GM21381 (cell line): ENCODE measurements at regions not wholly inside any gene's neighbourhood (a gene's known extent, or its start where the extent isn't known, plus 50 kb on each side); places are given as distances from the start of the nearest gene placed in this dataset.

Source experiments
- ATAC-seq: cut with Tn5 transposase; IDR thresholded peaks from one replicate; pipeline ENCODE4 v1.9.1; 2021; ENCODE audit warnings: mild to moderate bottlenecking, moderate library complexity; ENCODE audit not compliant: unreplicated experiment

DNA sequence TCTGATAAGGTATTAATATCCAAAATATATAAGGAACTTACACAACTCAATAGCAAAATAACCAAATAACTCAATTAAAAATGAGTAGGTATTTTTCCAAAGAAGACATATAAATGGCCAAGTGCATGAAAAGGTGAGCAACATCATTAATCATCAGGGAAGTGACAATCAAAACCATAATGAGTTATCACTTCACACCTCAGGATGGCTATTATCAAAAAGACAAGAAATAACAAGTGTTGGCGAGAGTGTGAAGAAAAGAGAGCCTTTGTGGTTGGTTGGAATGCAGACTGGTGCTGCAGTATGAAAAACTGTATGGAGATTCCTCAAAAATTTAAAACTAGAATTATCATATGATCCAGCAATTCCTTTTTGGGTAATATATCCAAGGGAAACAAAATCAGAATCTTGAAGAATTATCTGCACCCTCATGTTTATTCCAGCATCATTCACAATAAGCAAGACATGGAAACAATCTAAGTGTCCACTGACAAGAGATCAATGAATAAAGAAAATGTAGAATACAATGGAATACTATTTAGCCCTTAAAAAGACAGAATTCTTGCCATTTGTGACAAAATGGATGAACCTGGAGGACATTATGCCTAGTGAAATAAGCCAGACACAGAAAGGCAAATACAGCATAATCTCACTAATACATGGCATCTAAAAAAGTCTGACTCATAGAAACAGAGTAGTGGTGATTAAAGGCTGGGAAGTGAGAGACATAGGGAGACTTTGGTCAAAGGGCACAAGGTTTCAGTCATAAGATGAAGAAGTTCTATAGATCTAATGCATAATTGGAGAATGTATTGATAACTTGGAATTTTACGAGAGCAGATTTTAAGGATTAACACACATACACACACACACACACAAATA lies 175.6 kb downstream of the FOXA2 start:
- ATAC-seq = no peak

DNA sequence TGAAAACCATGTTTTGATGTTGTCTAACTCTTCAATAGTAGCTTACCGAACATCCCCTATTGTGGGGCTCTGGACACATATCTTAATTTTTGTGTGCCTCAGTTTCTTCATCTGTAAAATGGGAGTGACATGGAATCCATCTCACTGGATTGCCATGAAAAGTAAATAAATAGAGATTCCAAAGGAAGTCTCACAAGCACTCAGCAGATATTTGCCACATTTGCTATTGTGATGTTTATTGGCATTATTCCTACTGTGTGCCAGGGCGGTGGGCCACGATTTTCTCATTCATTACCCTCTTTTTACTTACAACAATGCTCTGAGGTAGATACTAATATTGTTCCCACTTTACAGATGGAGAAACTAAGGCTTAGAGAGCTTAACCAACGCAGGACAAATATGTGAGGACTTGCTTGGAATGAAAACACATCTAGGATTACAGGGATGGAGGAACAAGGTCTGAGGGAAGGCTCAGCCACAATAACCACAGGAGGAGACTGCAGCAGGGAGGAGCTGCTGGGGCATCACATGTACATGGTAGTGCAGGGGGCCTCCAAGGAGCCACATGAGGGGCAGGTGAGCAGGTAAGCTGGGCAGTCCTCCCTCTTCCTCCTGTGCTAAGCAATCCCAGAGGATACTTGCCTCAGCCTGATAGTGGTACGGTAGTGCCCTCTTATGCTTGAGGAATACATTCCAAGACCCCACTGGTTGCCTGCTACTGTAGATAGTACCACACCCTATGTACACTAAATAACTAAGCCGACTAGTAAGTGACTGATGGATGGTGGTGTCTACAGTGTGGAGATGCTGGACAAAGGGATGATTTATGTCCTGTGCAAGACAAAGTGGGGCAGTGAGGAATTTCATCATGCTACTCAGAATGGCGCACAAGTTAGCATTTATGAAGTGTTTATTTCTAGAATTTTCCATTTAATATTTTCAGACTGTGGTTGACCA lies 176.9 kb downstream of the FOXA2 start:
- ATAC-seq = no peak

DNA sequence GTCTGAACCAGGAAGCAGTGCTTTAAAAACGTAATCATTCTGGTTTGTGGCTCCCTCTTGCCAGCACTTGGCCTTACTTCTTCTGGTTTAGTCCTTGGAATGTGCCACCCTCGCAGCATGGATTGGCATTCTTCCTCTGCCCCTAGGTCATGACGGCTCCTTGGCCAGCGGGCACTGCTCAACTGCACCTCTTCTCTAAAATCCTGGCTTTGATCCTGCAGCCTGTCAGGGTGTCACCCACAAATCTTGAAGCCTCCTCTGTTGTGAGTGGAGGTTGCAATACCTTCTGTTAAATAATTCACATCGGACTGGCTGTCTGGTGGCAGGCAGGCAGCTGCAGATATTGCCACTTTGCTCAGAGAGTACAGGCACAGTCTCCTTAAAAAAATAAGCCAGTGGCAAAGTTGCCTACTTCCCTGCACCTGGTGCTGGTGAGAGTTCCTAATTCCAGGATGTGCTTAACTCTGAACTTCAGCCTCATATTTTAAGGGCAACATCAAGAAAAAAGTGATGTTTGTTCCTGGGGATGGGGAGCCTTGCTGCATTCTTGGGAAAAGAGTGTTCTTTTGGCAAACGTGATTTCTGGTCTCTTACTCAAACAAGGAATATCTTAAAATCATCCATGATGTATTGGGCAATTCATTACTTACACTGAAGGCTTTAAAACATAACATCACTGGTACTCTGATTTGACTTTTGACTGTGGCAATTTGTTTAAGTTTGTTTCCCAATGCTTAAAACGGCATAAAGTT lies 179.8 kb downstream of the FOXA2 start:
- ATAC-seq = no peak

DNA sequence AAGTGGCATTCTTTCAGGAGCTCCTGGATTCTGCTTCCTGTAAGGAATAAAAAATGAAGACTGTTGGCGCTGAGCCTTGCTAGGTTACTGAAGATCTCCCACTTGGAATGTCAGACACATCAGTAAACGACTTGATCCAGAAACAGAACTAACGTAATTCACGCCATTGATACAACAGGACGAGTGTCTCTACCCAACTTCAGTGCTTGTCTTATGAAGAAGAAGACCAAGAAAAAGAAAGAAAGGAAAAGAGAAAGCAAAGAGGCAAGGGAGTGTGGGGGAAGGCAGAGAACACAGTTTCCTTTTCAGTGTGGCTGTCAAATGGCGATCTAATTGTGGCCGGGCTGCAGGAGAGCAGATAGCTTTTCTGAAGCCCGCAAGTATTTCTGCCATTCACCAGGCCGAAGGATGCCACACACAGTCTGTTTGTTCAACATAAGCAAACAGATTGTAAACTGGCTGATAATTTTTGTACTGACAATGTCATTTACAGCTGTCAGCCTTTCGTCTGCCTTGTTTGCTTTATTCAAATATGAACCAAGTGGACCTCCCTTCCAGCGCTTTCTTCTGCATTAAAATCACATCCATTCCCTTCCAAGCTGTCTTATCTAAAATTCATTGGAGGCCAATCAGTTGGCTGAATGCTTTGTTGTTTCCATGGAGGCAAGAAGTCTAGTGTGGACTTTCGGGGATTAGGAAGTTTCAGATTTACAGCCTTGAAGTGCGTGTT lies 180.6 kb downstream of the FOXA2 start:
- no peak for ATAC-seq

DNA sequence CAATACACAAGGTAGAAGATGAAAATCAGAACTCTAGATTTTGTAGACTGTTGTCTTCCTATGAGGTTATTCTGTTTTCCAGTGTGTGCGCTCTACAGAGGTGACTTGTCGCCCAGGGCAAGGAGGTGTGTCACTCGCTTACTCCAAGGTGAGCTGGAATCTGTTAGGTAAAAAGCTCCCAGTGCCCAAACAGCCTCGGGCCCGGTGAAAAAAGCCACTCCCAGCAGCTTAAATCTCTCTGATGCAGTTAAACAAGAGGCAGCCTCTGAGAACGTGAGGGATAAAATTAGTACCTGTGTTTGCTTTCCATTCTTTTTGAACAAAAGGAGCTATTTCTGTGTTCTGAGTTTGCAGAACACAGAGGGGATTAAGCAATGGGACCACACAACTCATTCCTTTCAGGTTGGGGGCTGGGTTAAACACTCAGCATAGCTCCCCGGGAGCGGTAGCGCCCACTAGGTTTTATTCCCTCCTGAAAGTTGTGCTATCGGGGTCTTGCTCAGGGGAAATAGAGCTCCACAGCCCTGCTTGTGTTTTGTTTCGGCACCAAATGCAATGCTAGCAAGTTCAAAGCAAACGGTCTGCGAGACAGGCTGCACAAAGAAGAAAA lies 181.2 kb downstream of the FOXA2 start:
- ATAC-seq = no peak

DNA sequence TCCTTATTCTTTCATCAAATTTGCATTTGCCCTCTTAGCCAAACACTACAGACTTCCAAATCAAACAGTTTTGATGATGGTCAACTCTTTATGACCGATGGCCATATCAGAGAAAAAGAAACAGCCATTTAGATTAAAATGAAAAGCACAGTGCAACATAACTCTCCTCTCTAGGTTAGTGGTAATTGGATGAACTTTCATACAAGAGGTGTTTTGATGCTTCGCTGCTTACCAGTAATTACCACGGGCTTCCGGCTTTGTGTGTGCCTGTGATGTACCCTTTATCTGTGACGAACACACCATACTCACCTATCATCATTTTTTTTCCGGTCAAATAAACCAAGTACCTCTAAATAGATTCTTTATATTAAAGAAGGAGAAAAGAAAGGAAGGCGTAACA lies 181.8 kb downstream of the FOXA2 start:
- ATAC-seq = no peak

DNA sequence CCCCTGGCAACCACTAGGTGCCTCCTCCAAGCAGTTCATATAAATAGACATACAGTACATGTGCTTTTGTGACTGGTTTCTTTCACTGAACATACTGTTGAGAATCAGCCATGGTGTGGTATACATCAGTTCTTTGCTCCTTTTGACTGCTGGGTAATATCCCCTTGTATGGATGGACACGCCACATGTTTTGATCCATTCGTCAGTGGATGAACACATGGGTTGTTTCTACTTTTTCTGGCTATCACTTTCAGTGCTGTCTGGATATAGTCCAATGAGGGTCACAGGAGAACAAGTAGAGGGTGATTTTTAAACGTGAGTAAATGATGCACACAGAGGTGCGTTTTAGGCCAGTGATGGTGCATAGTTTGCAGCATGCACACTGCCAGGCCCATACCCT lies 183.9 kb downstream of the FOXA2 start:
- no peak for ATAC-seq

DNA sequence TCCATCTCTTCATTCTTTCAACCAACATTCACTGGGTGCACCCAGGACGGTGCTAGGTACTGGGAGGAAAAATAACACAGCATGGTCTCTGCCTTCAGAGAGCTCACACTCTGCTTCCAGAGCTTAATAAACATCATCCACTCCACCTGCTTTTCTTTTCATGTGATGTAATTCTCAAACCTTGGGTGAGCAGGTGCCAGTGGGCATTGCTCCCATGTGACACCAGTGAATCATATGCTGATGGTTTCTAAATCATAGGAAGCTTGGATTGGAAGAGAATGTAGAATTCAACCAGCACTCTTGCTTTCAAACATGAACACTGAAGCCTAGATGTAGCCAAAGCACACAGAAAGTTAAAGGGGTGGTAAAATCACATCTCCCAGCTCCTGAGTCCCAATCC lies 189.8 kb downstream of the FOXA2 start:
- no peak for ATAC-seq

DNA sequence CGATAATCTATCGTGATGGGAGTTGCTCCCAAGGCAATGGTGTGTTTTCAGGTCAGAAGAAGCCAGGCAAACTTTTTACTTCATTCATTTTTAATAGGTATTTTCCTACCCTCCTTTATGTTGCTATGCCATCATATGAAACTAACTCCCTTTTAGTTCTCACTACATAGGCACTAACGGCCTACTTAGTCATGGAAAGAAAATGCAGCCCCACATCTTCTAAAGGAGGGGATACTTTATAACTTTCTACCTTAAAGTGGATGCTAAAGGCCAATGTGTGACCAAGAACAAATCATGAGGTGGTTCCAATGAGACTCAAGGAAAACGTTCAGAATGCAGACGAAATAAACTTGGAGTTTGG lies 193.8 kb downstream of the FOXA2 start:
- ATAC-seq = no peak

DNA sequence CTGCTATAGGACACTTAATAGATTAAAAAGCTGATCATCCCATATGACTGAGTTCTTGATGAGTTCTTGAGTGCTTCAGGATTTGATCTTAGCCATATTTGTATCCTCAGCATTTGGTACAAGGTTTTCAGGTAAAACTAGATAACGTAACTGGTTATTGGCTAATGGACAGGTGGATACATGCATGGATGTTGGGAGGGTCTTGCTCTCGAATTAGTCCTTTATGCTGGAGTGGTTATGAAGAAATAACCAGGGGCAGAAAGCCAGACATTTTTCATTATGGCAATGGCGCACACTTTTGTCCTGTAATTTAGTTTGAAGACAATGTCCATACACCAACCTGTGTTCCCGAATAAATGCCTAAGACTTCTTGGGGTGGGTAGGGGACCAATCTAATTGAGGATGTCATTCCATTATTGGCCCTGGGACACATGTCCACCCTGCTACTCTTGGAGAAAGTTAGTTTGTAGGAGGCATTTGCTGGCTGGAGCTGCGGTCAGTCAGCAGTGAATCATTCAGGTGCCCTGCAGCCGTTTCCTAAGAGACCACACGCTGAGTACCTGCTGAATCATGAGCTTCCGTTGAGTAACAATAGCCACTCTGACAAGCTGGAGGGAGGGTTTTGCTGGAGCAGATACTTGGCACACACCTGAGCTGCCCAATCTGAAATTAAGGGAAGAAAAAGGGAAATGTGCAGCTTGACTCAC lies 194.4 kb downstream of the FOXA2 start:
- no peak for ATAC-seq

DNA sequence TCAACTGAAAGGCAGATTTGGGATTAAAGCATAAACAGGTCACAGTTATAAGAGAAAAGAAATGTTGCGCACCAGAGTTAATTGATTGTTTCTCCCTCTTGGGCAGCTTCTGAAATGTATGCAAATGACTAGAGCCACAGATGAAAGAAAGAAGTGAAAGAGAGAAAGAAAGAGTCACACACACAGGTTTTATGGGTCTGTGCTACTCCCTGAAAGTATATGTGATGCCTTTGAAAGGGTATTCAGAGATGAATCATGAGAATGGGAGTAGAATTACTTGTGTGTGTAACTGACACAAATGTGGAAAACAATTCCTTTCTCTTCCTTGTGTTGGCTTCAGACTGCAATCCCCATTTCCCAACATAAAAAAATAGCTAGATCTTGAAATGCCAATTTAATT lies 196.9 kb downstream of the FOXA2 start:
- ATAC-seq = no peak

DNA sequence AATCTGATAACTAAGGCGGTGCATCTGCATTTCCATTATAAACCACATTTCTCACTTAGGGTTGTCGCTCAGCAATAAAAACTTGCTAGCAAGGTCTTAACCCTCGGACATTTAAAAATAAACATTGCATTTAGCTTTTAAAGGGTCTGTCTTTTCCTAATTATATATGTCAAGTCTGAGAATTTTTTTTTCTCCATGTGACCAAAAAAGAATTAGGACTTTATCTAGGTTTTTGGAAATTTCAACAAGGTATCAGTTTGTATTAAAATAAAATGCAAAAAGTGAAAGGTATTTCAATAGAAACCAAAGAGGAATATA lies 198.1 kb downstream of the FOXA2 start:
- no peak for ATAC-seq

DNA sequence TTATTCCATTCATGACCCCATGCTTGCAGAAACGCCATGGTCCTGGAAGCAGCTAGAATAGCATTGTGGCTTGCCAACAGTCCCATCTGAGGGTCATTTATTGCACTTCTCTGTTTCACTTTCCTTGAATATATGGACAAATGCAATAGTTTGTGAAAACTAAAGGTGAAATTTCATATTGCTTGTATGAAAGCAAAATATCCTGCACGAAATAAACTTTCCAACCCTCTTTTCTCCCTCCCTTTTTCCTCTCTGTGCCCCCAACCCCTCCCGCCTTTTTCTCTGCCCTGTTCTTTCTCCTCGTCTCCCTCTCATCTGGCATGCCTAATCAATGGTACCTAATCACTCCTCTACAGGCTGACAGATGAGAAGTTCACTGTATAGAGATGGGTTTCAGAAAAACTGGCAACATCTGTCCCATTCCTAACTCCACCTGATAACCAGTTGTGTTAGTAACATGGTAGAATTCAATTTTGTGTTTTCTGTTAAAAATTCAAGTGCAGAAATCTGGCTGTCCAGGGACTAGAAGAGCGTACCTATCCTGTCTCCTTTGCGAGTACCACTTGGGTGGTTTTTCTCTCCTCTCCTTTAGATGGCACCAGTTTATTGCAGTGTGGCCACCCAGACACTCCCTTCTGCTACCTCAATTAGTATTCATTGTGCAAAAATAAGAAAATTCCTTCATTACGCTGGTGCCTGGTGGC lies 198.6 kb downstream of the FOXA2 start:
- ATAC-seq = no peak

DNA sequence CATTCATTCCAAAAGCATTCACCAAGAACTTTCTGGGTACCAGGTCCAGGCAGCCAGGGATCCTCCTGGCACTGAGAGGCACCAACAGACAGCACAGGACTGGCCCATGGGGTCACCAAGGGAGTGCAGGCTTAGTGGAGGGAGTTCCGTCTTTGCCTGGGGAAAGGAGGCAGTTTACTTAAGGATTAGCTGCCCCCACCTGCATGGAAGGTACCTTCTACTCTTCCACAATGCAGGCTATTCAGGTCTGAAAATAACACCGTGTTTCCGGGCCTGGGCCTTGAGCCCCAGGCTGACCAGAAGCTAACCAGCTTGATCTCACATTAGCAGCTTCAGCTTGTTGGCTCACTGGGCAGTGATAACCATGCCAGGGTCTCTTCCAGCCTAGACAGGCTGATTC lies 199.4 kb downstream of the FOXA2 start:
- ATAC-seq = no peak

DNA sequence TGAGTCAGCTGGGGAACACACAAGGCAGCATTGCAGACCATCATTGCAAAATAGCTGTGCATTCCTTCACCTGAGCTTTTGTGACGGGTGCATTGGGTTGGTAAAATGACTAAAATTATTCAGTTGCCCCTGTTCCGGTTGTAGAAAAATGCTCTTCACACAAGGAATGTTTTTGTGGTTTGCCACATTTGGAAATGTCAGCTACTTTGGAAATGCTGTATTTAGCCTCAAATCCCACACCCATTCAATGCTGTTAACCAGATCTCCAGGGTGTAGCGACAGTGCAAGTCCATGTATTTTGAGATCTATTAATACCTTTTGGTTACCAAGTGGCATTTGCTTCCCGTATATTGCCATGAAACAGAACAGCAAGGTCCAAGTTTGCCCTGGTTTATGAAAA lies 201.2 kb downstream of the FOXA2 start:
- no peak for ATAC-seq

DNA sequence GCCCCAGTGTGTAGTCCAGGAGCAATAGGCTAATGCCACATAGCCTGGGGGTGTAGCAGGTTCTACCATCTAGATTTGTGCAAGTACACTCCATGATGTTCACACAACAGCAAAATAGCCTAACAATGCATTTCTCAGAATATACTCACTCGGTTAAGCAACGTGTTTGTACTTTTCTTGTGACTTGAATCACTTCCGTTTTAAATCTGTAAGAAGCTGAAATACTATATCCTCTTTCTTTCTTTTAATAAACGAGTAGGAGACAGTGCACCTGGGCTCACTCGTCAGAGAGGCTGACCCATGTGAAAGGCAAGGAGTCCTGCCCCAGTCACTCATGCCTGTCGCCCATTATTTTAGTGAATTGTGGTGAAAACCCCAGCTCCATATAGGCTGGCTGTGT lies 201.6 kb downstream of the FOXA2 start:
- no peak for ATAC-seq

DNA sequence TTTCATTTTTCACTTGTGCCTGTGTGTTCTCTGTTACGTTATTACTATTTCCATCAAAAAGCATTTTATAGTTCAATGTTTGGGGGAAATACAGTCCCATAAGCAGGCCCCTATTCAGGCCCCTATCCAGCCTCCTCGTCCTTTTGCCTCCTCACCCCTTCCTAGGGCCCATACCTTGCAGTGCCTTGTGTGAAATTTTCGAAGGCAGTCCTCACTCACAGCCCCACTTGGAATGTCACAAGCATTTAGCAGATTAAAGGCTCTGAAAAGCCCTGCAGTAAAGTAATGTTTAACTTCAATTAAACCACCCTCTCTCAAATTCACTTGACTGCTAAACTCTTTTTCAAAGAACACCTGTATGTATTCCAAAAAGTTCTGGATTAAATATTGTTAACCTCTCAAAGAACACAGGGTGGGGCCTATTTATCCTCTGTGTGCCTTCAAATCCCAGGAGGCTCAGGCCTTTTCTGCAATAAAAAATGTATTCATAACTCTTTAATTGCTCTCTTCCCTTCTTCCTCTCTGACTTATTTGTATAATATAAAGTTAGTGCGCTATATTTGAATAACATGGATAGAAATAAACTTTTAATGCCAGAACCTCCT lies 202.5 kb downstream of the FOXA2 start:
- no peak for ATAC-seq

DNA sequence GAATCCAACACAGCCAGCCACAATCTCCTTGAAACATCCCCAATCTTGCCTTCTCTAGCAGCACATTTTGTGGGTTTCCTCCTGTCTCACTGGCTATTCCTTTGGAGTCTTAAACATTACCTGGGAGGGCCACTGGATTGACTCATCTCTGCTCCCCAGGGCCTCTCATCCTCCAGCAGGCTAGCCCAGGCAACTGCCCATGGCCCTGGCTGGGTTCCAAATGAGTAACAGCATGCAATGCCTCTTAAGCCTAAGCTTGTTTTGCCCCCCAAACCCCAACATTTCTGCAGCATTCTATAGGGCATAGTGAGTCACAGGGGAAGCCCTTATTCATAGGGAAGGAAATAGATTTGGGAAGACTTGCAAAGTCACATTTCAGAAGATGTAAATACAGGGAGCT lies 204.9 kb downstream of the FOXA2 start:
- ATAC-seq = no peak
